Osteocyte (in vitro differentiated cells): ENCODE measurements at regions not wholly inside any gene's neighbourhood (a gene's known extent, or its start where the extent isn't known, plus 50 kb on each side); places are given as distances from the start of the nearest gene placed in this dataset.

ENCODE experiments used
- DNase-seq: peaks from one replicate; pipeline ENCODE4 v3.0.0; 2021; ENCODE audit warnings: mixed read lengths; ENCODE audit not compliant: unreplicated experiment; ENCODE audit errors: extremely low spot score
- H3K27ac Mint-ChIP-seq: one replicate; pipeline ENCODE4 v1.8.0; 2021; ENCODE audit warnings: mild to moderate bottlenecking, mixed read lengths; ENCODE audit not compliant: unreplicated experiment
- H3K27me3 Mint-ChIP-seq: one replicate; pipeline ENCODE4 v1.8.0; 2021; ENCODE audit warnings: mixed read lengths; ENCODE audit not compliant: unreplicated experiment
- H3K36me3 Mint-ChIP-seq: one replicate; pipeline ENCODE4 v1.8.0; 2021; ENCODE audit warnings: mixed read lengths; ENCODE audit not compliant: unreplicated experiment
- H3K4me1 Mint-ChIP-seq: one replicate; pipeline ENCODE4 v1.8.0; 2021; ENCODE audit warnings: mixed read lengths; ENCODE audit not compliant: unreplicated experiment
- H3K4me3 Mint-ChIP-seq: one replicate; pipeline ENCODE4 v1.8.0; 2021; ENCODE audit warnings: mild to moderate bottlenecking, moderate library complexity, mixed read lengths; ENCODE audit not compliant: unreplicated experiment
- H3K9me3 Mint-ChIP-seq: one replicate; pipeline ENCODE4 v1.8.0; 2021; ENCODE audit warnings: mixed read lengths; ENCODE audit not compliant: unreplicated experiment
- TF ChIP-seq, protein P1 (sequence below): fragments of 200-600 bp; sonication (generic); IDR thresholded peaks from 2 replicates; pipeline ENCODE4 v1.5.0; 2021; ENCODE audit warnings: antibody characterized with exemption, mild to moderate bottlenecking, moderate library complexity

DNA sequence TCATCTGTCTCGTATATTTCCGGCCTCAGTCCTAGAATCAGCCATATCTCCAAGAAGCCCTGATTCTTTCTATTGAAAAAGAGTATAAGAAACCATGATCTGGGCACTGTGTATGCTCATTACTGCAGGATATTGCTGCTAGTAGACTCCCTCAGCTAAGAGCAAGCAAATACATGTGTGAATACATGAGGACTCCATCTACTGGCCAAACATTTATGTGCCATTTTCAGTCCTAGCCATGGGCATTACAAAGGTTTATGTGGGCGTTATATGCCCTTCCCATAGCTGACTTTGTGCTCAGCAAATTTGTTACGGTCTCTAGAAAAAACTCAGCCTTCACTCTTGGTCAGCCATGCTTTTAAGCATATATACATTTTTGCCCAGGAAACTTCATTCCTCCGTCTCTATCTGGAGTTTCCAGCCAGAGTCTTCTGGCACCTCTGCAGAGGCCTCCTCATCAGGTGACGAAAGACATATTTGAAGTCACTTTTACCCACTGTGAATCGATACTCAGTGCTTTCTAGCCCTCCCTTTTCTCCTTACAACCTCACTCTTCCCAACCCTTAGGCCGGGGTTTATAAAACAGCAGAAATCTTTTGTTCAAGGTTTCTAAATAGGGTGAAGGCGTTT is 1495.6 kb upstream of the CDH6 start:
- H3K27ac Mint-ChIP-seq = no peak overlapping the region
- DNase-seq = no peak
- peaks cover 14% of the 10 kb centered on the region for H3K27me3 Mint-ChIP-seq
- TF ChIP-seq, protein P1, sequence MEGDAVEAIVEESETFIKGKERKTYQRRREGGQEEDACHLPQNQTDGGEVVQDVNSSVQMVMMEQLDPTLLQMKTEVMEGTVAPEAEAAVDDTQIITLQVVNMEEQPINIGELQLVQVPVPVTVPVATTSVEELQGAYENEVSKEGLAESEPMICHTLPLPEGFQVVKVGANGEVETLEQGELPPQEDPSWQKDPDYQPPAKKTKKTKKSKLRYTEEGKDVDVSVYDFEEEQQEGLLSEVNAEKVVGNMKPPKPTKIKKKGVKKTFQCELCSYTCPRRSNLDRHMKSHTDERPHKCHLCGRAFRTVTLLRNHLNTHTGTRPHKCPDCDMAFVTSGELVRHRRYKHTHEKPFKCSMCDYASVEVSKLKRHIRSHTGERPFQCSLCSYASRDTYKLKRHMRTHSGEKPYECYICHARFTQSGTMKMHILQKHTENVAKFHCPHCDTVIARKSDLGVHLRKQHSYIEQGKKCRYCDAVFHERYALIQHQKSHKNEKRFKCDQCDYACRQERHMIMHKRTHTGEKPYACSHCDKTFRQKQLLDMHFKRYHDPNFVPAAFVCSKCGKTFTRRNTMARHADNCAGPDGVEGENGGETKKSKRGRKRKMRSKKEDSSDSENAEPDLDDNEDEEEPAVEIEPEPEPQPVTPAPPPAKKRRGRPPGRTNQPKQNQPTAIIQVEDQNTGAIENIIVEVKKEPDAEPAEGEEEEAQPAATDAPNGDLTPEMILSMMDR = peak; percentile 45
- H3K9me3 Mint-ChIP-seq = no peaks in the 10 kb centered on the region
- no peak overlapping the region for H3K4me3 Mint-ChIP-seq
- H3K36me3 Mint-ChIP-seq = no peaks in the 10 kb centered on the region
- no peaks in the 10 kb centered on the region for H3K4me1 Mint-ChIP-seq

DNA sequence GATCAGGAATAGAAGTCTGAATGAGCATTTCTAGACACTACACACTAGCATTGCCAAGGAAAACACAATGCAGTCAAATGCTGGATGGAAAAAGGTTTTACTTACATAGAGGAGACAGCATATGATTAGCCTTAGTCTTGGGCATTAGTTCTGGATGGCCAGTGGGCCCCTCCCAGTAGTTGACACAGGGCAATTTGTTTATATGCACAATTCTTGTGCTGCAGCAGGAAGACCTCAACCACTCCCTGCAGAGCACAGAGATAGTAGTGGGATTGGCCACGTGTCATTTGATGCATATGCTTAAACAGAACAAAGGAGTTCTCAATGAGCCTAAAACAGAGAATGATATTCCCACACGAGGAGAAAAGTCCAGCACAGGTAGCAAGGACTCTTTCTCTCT is 1496.2 kb upstream of the CDH6 start:
- TF ChIP-seq, protein P1 = no peak
- Mint-ChIP-seq H3K27ac (no peak overlapping the region), H3K4me3 (no peak overlapping the region), H3K36me3 (no peaks in the 10 kb centered on the region), H3K27me3 (peaks cover 14% of the 10 kb centered on the region), H3K9me3 (no peaks in the 10 kb centered on the region), H3K4me1 (no peaks in the 10 kb centered on the region)
- no peak for DNase-seq

DNA sequence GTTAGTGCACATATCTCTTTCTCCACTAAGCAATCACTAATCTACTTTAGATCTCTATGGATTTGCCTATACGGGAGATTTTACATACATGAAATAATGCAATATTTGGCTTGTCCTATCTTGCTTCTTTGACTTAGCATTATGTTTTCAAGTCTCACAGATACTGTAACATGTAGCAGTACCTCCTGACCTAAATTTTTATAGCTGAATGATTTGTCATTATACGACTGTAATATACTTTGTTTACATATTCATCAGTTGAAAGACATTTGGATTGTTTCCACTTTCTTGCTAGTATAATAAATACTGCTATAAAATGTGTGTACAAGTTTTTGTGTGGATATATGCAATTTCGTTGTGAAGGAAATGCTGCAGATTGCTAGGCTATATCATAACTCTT is 1520.8 kb upstream of the CDH6 start:
- Mint-ChIP-seq H3K4me1 (no peaks in the 10 kb centered on the region), H3K4me3 (no peak overlapping the region), H3K27ac (no peak overlapping the region), H3K9me3 (no peaks in the 10 kb centered on the region), H3K27me3 (peaks cover 8% of the 10 kb centered on the region), H3K36me3 (no peaks in the 10 kb centered on the region)
- DNase-seq = no peak
- TF ChIP-seq, protein P1 = no peak

DNA sequence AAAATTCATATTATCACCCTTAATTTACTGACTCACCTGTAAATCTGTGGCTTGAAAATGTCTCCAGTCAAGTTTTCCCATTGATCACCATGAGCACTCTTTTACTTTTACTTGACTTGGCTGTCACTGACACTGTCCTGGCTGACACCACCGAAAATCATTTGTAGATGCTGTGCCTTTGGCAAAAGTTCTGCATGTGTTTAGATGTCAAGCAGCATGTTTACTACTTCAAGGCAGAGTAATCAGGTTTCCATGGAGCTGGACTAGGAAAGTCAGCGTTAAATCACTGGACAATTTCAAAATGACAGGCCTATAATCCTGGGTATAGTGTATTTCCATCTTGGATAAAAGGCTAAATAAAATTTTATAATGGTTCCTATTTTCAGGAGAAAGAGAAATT is 1530.6 kb upstream of the CDH6 start:
- no peaks in the 10 kb centered on the region for H3K9me3 Mint-ChIP-seq
- no peaks in the 10 kb centered on the region for H3K4me1 Mint-ChIP-seq
- TF ChIP-seq, protein P1 = no peak
- H3K4me3 Mint-ChIP-seq = no peak overlapping the region
- no peaks in the 10 kb centered on the region for H3K36me3 Mint-ChIP-seq
- DNase-seq = no peak
- no peaks in the 10 kb centered on the region for H3K27me3 Mint-ChIP-seq
- no peak overlapping the region for H3K27ac Mint-ChIP-seq

DNA sequence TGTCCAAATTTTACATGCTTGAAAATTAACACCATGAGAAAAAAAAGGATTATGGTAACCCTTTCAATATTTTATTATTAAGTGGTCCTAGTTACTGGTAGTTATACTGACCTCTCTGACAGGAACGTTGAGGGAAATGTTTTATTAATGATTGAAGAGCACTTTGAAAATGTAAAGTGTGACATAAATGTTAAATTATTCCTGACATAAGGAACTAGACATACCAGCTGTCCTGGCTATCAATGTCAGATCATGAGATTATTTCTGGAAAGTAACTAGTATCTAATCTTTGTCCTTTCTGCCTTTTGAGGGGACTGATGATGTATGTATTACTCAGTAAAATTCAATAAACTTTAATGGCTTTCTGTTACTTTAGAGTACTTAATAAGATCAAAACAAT is 1538.5 kb upstream of the CDH6 start:
- Mint-ChIP-seq H3K9me3 (no peaks in the 10 kb centered on the region), H3K27ac (no peak overlapping the region), H3K4me1 (no peaks in the 10 kb centered on the region), H3K4me3 (no peak overlapping the region), H3K27me3 (no peaks in the 10 kb centered on the region), H3K36me3 (no peaks in the 10 kb centered on the region)
- DNase-seq = no peak
- TF ChIP-seq, protein P1 = no peak
